SK-N-SH treated with all-trans-retinoic acid at 6 μM for 48 hours (cell line): ENCODE measurements at regions not wholly inside any gene's neighbourhood (a gene's known extent, or its start where the extent isn't known, plus 50 kb on each side); places are given as distances from the start of the nearest gene placed in this dataset.

Experiments used
- ESRRG ChIP-seq: fragments of 250-450 bp; sonication (Bioruptor Pico); IDR thresholded peaks from 2 replicates; pipeline ENCODE4 v1.6.1; 2021; ENCODE audit warnings: mild to moderate bottlenecking
- ISL1 ChIP-seq: fragments of 250-450 bp; sonication (Bioruptor Pico); IDR thresholded peaks from 2 replicates; pipeline ENCODE4 v2.1.2; 2022; ENCODE audit warnings: mild to moderate bottlenecking, moderate library complexity
- PATZ1 ChIP-seq: fragments of 250-450 bp; sonication (Bioruptor Pico); IDR thresholded peaks from 2 replicates; pipeline ENCODE4 v1.8.0; 2020; ENCODE audit warnings: mild to moderate bottlenecking, moderate library complexity, borderline replicate concordance
- PPARA ChIP-seq: fragments of 250-450 bp; sonication (Bioruptor Pico); IDR thresholded peaks from 2 replicates; pipeline ENCODE4 v1.5.0; 2020; ENCODE audit warnings: mild to moderate bottlenecking, borderline replicate concordance
- RARB ChIP-seq: fragments of 250-450 bp; sonication (Bioruptor Pico); IDR thresholded peaks from 2 replicates; pipeline ENCODE4 v1.8.0; 2021; ENCODE audit warnings: mild to moderate bottlenecking, moderate library complexity
- ZFP30 ChIP-seq: fragments of 450-650 bp; formaldehyde crosslinking; IDR thresholded peaks from 2 replicates; pipeline ENCODE4 v1.5.0; 2022; ENCODE audit warnings: mild to moderate bottlenecking, moderate library complexity
- ZNF565 ChIP-seq: fragments of 450-650 bp; formaldehyde crosslinking; conservative IDR thresholded peaks from 2 replicates; pipeline ENCODE4 v1.5.0; 2020; ENCODE audit warnings: low read depth, mild to moderate bottlenecking, moderate library complexity
- ZNF8 ChIP-seq: fragments of 450-650 bp; formaldehyde crosslinking; IDR thresholded peaks from 2 replicates; pipeline ENCODE4 v1.5.0; 2020; ENCODE audit warnings: mild to moderate bottlenecking, moderate library complexity

- TF ChIP-seq ZNF565 (CRISPR knock-in tag) (no peak), PPARA (CRISPR knock-in tag) (no peak), ZNF8 (CRISPR knock-in tag) (no peak), ESRRG (CRISPR knock-in tag) (no peak), RARB (CRISPR knock-in tag) (no peak), ZFP30 (no peak), ISL1 (CRISPR knock-in tag) (no peak), PATZ1 (CRISPR knock-in tag) (no peak)
These were observed 364.3 kb downstream of the SHANK2 start for GRCh38 chr11:70888061-70888460.
